NCI-H1694 treated with DMSO at 0.1 percent for 48 hours (cell line): ENCODE measurements at regions not wholly inside any gene's neighbourhood (a gene's known extent, or its start where the extent isn't known, plus 50 kb on each side); places are given as distances from the start of the nearest gene placed in this dataset.

Source experiments
- DNase-seq: peaks from one replicate; lab custom pipeline; 2025; lab: John Stamatoyannopoulos, UW

DNA sequence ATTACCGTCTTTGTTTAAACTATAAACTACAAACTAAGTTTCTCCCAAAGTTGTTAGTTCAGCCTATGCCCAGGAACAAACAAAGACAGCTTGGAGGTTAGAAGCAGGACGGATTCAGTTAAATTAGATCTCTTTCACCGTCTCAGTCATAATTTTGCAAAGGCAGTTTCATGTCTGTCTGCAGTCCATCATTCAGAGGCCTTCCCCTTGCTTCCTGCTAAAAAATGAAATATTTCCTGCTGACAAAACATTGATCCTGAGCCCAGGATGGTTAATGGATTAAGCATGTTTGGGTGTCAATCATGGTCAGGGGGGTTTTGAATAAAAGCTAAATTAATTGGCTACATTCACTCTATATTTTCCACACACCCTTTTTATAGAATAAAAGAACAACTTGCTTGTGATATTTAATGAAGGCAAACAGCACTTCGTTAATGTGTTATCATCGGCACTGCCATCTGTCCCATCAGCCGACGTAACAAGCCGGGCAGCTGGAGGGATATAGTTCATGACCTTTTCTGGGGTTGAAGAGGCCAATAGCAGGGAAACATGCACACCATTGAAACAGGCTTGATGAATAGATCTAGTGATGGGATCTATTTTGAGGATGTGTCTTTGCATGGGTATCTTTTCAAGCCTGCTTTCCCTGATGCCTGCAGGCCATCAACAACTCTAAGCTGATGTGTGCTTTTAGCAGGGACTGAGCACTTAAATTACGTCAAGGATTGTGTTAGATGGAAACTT lies 521.3 kb upstream of the TMEM132C start:
- DNase-seq = peak; percentile 58

DNA sequence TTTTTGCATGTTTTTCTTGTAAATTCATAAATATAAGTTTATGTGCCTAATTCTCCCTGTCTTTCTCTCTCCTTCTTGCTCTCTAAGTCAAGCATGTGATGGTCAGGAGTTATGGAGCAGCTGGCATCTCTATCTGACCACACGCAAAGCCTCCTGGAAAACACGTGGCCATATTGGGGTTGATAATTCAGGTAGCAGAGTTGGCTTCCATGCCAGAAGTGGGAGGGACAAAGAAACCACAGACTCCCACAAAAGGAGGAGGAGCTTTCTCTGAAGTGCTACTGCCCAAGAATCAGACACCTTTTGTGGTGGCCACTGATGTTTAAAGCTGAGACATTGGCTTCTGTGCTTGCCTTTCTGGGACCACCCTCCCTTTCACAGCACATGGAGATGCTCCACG lies 517.6 kb upstream of the TMEM132C start:
- no peak for DNase-seq

DNA sequence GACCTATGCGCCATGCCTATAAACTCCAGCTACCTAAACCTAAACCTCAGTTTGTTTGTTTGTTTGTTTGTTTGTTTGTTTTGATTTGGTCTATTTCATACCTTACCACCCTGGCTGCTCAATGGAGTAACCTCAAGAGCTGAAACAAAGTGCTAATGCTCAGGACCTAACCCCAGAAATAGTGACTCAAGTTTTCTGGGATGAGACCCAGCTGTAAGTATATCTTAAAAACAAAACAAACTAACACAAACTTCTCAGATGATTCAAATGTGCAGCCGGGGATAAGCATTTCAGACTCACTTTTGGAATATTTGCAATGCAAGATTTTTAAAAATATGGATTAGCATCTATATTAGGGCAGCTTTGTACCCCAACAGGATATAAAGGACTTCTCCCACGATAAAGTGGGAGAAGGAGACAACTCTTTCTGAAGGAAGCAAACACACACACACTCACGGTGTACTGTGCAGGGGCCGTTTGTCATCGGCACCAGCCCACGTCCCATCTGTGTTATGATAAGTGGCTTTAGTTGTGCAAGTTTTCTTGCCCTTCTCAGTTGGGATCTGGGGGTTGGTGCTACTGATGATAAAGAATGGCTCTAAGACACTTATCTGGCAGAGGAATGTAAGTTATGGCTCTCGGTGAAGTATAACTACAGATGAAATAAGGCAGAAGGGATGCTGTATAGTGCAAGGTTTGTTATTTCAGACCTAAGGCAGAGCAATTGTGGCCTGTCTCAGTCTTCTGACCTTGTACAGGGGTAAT lies 516.7 kb upstream of the TMEM132C start:
- no peak for DNase-seq

DNA sequence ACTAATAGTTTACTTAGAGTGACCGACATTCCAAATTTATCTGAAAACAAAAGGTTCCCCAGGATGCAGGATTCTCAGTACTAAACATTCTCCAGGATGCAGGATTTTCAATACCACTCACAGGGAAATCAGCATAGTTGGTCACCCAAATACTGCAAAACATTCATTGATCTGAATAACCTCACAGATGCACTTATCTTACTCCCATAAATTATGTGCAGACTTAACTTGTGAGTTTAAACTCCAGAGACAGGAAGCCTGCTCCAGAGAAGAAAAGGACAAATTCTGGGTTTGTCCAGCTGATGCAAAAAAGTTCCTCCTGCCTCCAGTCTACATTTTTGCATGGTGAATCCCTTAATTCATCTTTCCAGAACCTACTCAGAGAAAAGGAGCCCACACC lies 514.2 kb upstream of the TMEM132C start:
- no peak for DNase-seq

DNA sequence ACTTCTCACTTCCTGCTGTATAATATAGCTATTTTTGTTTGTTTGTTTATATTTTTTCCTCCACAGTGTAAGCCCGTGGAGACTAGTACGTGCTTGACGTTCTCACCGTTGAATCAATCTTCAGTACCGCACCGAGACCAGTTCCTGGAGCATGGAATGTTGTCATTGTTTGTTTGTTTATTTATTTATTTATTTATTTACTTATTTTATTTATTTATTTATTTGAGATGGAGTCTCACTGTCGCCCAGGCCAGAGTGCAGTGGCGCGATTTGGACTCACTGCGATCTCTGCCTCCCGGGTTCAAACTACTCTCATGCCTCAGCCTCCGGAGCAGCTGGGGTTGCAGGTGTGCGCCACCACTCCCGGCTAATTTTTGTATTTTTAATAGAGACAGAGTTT lies 506.6 kb upstream of the TMEM132C start:
- DNase-seq = no peak

DNA sequence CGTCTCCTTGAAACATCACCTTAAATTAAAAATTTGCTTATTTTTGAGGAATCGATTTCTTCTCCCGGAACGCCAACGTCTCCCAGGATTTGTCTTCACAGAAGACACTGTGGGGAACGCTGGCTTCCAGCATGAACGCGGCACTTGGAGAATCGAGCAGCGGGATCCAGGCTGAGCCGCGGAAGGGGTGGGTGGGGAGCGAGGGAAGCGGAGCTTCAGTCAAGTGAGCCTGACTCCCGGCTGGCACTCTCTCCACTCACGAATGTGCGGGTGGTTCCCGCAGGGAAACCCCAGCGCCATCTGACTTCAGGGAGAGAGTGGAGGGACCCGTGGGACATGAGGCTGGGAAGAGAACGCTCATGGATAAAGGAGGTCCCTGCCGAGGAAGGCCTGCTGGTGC lies 506.0 kb upstream of the TMEM132C start:
- no peak for DNase-seq

DNA sequence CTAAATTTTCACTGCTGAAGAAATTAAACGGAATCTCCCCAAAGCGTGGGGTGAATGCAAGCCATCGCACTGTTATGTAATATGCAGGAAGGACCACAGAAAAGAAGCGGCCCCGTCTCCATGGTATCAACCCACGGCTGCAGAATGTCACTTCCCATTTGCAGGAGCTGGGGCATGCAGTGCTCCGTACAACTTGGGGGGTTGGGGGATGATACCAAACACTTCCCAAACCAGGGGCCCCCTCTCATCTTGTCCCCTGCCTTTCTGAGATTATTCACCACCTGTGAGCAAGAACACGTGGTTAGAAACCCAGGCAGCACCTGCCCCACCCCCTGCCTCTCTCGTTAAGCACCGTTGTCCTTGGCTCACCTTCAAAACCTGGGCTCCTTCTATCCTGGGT lies 505.1 kb upstream of the TMEM132C start:
- DNase-seq = no peak

DNA sequence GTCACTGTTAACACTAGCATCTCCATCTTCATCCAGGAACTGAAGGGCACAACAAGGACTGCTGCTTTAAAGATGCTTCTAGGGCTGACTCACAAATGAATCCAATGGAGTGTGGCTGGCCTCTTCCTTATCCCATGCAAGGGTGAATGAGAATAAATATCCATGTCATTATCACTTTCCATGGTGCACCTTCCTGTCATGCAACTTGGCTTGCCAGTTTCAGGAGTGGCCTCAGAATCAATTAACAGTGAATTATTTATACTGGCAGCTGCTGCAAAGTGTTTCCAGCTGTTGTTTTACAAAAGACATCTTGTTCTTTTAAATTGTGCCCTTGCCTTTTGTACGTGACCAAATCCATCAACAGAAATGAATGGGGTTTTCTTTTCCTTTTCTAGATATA lies 499.3 kb upstream of the TMEM132C start:
- peak; percentile 8 for DNase-seq

DNA sequence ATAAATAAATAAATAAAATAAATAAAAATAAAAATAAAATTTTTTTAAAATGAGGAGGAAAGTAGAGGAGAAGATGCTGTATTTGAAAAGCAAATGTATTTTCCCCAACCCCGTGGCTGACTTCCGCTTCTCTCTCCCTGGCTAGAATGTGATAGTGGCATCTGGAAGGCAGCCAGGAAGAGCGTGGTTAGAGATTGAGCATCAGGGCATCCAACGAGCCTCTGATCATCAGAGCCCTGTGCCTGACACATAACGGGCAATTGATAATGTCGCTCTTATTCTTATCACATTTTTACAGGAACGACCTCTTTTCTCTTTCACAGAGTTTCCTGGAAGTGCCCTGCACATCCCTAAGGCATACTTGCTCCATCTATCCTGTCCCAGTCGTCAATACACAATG lies 496.9 kb upstream of the TMEM132C start:
- DNase-seq = no peak

DNA sequence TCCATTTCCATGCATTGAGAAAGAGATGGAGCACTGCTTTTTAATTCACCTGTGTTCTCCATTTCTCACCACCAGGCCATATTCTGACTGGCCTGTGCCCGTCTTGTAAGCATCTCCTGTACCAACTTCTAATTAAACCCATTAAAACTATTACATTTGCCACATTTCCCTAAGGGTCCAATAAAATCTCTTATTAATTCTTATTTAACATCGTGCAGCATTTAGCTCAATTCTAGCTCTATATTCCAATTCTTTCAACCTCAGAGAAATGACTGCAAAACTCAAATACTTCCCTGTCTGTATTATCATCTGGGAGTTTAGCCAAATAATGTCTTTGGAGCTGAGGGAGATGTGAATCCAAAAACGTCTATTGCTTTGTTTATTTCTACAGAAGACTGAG lies 495.4 kb upstream of the TMEM132C start:
- no peak for DNase-seq

DNA sequence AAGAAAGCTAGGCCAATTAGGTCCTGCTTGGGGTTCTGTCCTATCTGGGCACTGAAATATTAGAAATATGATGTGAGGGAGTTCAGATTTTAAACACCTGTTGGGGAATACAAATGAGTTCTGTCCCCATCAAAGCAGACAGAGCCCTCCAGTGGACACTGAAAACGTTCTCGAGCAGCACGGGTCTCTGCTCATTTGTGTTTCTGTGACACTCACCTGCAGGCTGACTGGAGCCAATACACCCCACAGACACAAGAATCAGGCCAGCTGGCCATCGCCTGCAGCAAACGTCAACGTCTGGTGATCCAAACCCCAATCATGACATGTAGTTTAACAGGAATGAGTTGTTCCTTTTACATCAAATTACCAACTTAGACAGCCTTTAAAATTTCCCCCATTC lies 493.4 kb upstream of the TMEM132C start:
- DNase-seq = no peak

DNA sequence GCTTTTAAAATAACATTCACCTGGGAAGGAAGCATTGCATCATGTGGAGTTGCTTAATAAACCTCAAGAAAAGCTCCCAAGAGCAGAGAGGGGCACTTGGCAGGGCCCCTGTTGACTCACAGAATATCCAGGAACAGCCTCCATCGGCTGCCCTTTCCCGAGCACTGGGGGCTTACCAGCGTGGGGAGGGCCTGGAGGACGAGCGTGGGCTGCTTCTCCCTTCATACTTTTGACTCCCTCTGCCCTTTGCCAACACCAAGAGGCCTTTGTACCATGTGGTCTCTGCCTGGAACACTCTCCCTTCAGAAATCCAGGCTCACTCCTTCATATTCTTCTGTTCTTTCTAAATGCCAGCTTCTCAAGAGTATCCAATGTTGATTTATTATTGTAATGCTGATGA lies 492.1 kb upstream of the TMEM132C start:
- no peak for DNase-seq

DNA sequence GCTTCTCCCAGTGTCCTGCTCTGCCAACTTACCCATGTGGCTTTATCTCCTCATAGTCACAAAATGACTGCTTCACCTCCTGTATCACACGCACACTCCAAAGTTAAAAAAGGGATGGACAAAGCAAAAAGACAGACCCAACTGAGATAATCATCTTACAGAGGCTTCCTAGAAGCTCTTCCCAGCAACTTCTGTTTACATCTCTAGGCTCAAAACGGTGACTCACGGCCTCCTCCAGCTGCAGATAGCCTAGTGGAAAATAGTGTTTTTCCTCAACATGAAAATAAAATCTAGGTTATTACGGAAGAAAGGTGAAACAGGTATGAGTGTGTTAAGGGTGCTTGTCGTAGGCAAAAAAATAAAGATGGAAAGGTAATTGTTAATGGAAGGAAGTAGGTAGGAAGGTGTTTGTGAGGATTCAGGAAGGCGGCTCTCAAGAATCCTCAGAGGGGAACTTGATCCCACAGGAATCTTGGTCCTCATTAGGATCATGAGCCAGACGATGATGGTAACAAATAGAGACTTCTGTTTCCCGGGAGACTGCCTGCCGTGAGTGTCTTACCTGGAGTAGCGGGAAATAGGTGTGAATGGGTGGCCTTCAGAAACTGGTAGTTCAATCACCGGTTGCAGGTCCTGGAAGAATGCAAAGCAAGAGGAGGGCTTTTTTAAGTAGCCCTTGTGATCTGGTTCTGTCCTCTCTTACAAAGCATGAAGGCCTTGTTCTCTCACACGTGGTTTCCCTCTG lies 487.5 kb upstream of the TMEM132C start:
- DNase-seq = no peak

DNA sequence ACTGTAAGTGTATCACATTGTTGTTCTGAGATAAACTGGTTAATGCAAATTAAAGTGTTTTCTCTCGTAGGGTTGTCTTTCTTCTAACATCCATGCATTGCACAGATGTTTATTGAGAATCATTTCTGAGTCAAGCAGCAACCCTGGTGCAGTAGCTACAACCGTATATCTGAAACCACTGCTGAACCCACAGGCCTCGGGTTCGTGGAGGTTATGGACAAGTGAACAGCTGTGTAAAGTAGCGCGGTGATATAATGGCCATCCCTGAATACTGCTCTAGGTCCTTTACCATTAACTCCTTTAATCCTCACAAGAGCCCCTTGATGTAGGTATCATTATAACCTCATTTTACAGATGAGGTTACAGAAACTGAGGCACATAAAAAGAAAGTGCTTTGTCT lies 486.1 kb upstream of the TMEM132C start:
- DNase-seq = no peak

DNA sequence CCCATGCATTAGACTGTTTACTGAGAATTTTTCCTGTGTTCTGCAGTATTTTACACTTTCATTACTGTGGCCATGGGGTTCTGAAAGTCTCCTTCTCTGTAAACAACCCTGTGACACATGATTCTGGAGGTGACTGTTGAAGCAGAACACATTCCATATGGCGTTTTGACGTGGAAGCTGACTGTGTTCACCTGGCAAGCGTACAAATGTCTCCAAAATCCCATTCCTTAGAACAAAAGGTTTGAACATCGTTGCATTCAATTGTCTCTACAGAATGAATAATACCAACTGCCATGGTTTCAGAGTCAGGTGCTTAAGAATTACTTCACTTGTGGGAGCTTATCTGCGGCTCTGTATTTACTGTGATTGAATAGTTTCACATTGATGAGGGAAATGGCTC lies 485.6 kb upstream of the TMEM132C start:
- DNase-seq = peak; percentile 7

DNA sequence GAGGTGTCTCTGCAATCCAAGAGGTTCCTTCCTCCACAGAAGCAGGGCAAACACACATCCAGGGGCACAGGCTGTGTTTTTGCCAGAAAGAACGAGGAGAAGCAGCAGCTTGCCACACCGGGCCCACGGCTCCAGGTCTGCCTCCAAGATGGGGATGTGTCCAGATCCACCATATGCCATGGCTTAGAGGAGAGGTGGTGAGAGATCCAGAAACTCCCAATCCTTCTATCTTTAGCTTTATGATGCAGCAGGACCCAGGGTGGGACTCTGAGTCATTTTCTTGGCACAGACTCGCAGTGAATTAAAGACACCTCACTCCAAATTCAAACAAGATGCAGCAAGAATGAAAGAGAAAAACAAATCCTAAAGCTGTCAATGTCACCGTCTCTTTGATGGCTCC lies 481.4 kb upstream of the TMEM132C start:
- DNase-seq = no peak

DNA sequence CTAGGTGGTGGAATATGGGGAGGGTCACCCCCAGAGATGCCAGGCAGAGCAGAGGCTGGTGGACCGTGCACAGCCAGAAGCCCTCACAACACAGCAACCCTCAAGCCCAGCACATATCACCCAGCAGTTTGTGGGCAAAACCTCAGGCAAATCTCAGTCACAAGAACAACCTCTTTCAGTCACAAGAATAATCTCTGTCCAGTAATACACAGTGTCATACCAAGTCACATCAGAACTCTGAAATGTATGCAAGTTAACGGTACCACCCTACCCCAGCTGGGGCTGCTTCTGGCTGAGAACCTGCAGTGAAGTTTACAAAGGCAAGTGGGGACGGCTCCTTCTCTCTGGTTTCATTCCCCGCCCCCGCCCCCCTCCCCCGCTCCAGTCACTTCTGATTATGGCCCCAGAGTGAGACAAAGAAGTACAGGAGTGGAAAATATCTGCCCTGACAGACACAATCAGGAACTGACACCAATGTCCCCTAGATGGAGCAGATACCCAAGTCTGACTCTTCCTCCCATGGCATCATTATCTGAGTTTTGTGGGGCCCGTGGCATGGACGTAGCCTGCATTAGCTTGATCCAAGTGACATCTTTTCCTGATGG lies 480.9 kb upstream of the TMEM132C start:
- DNase-seq = no peak

DNA sequence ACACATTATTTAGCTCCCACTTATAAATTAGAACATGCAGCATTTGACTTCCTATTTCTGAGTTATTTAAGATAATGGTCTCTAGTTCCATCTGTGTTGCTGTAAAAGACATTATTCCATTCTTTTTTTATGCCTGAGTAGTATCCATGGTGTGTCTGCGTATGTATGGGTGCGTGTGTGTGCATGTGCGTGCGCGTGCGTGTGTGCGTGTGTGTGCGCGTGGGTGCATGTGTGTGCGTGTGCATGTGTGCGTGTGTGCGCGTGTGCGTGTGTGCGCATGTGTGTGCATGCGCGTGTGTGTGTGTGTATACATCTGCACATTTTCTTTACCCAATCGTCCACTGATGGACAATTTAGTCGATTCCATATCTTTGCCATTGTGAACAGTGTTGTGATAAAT lies 479.4 kb upstream of the TMEM132C start:
- no peak for DNase-seq

DNA sequence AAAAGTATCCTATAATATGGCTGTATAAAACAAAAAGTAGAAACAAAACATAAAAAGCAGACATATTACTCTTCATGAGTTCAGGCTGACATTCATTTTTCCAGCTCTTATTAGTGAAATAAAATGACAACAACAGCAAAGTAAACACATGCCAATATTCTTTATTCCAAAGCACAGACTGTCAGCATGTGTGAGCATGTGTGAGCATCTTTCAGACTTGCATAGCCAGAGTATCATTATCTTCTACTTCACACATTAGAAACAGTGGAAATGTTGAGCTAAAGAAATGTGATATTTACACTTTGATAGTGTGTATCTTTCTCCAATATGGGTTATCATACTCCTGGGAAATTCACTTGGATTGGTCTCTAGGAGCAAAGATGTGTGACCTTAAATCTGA lies 476.6 kb upstream of the TMEM132C start:
- no peak for DNase-seq

DNA sequence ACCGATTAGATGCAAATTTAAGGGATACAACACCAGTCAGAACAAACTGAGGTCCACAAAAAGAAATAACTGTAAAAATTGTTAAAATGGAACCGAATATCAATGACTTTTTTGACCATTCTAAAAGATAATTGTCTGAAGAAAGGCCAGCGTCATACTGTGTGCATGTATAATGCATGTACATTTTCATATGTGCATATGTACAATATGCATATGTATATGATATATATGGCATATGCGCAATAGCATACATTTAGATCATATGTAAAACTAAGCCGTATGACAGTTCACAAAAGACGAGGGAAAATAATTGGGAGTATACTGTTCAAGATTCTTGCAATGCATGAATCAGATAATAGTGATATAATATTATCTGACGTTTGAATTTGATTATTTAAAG lies 475.8 kb upstream of the TMEM132C start:
- DNase-seq = no peak

DNA sequence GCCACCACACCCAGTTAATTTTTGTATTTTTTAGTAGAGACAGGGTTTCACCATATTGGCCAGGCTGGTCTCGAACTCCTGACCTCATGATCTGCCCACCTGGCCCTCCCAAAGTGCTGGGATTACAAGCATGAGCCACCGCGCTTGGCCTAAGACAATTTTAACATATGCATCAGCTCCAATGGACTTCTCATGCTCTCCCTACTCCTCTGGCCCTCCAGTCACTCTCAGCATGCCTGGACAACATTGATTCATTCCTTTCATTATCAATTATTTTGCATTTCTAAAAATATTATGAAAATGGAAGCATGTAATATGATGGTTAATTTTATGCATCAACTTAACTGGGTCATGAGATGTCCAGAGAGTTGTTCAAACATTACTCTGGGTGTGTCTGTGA lies 469.1 kb upstream of the TMEM132C start:
- no peak for DNase-seq

DNA sequence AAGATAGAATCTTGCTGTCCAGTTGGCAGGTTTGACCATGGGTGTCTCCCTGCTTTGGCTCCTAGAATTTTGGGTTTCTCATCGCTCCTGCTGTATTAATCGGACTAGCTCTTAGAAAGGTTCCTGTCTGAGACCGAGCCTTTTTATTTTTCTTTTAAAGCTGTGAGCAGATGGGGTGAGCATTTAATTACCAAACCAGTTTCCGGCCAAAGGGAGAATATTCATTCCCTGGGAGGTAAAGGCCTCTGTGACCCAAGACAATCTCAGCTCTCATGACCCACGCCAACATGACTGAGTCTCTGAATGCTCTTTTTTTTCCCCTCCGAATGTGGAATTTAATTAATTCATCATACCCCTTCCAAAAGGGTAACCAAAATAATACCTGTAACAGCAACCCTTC lies 464.7 kb upstream of the TMEM132C start:
- DNase-seq = no peak

DNA sequence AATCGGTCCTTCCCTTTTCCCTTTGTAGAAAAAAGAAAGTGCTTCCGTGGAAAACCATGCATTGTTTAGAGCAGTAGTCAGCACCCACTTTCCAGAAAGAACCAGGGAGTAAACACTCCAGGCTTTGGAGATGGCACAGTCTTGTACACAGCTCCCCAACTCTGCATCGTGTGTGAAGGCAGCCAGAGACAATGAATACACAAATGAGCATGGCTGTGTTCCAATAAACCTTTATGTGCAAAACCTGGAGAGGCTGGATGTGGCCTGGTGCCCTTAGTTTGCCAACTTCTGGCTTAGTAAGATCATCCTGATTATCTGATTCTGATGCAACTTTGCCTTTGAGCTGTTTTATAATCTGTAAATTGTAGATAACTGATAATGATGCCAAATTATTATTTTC lies 463.4 kb upstream of the TMEM132C start:
- no peak for DNase-seq
